HG02884 (cell line): ENCODE measurements at regions not wholly inside any gene's neighbourhood (a gene's known extent, or its start where the extent isn't known, plus 50 kb on each side); places are given as distances from the start of the nearest gene placed in this dataset.

Experiments
- ATAC-seq: cut with Tn5 transposase; IDR thresholded peaks from one replicate; pipeline ENCODE4 v1.9.1; 2021; ENCODE audit warnings: mild to moderate bottlenecking, moderate library complexity; ENCODE audit not compliant: unreplicated experiment

DNA sequence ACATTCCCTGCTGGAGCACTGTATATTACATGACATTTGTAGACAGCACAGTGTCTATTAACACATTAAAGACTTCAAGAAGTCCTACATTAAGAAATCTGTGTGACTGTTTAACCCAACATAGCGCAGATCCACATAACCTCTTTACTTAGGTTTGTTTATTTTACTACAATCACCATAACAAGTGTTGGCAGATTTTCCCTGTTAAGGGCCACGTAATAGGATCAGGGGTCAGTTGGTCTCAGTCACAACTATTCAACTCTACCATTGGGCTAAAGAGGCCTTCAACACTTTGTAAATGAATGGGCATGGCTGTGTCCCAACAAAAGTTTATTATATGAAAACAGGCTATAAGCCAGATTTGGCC, 51.3 kb upstream of the ADORA2B start:
- ATAC-seq = no peak

DNA sequence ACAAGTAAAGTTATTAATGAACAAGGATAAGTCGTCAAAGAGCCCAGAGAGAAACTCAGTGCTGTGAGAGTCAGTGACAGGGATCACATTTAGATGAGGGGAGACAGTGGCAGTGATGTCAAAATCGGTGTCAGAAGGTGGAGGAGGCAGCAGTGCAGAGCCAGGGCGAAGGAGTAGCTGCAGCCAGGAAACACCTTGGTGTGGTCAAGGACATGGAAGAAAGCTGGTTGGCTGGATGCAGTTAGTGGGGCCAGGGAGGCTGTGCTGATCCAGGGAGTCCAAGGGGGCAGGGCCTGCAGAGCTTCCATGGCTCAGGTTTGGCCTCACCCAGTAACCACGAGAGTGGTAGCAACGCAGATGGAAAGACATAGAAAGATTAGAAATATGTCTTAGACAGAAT, 50.7 kb upstream of the ADORA2B start:
- ATAC-seq = no peak

DNA sequence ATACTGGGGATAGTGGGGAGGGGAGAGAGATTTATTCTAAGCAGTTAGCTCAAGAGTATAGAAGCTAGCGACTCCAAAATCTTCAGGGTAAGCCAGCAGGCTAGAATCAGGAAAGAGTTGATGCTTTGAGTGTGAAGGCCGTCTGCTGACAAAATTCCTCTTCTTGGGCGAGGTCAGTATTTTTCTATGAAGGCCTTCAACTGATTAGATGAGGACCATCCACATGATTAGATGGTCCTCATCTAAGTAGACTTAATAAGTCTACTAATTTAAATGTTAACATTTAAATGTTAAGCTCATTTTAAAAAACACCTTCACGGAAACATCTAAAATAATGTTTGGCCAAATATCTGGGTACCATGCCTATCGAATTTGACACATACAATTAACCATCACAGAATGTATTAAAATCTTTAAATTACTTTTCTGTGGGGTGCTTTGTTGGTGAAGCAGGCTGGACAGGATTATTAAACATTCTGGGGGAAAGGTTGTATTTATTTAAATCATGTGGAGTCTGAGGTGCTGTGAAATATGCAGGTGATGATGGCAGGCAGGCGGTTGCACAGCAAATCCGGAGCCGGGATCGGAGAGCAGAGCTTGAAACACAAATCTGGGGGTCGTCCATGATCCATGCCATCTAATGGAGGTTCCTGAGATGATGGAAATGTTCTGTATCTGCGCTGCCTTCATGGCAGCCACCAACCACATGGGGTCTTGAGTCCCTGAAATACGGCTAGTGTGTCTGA, 49.8 kb upstream of the ADORA2B start:
- no peak for ATAC-seq
